Fibroblast of mammary gland (primary cell): ENCODE measurements at regions not wholly inside any gene's neighbourhood (a gene's known extent, or its start where the extent isn't known, plus 50 kb on each side); places are given as distances from the start of the nearest gene placed in this dataset.

Experiments used
- DNase-seq: peaks from one replicate; pipeline ENCODE4 v3.0.0-alpha.2; 2010; ENCODE audit warnings: low read depth
- H3K4me3 ChIP-seq: 2 replicates; pipeline ENCODE4 v1.5.1; 2011; ENCODE audit warnings: low read depth, mild to moderate bottlenecking, low read length, moderate library complexity; ENCODE audit not compliant: control insufficient read depth
- CTCF ChIP-seq: conservative IDR thresholded peaks from 2 replicates; pipeline ENCODE4 v1.5.1; 2011; ENCODE audit warnings: low read depth, low read length, inconsistent platforms; ENCODE audit not compliant: control insufficient read depth, insufficient read depth

GRCh38 chr13:91117351-91117750, 230.1 kb upstream of the MIR17HG start:
- no peak for DNase-seq
- H3K4me3 ChIP-seq, result no peak overlapping the region
- TF ChIP-seq CTCF, result no peak

- TF ChIP-seq CTCF, result no peak
- no peak overlapping the region for H3K4me3 ChIP-seq
- DNase-seq, result no peak
Observed at GRCh38 chr13:91119643-91120042, 227.8 kb upstream of the MIR17HG start.

- no peak overlapping the region for H3K4me3 ChIP-seq
- DNase-seq, result no peak
- TF ChIP-seq CTCF, result no peak
Observed at GRCh38 chr13:91122766-91123165, 224.7 kb upstream of the MIR17HG start.

- no peak overlapping the region for H3K4me3 ChIP-seq
- TF ChIP-seq CTCF, result no peak
- DNase-seq, result no peak
Observed at GRCh38 chr13:91123456-91124127, 223.9 kb upstream of the MIR17HG start.

- DNase-seq, result no peak
- no peak overlapping the region for H3K4me3 ChIP-seq
- no peak for TF ChIP-seq CTCF
Observed at GRCh38 chr13:91126806-91127205, 220.7 kb upstream of the MIR17HG start.

GRCh38 chr13:91127995-91128394, 219.5 kb upstream of the MIR17HG start:
- no peak for TF ChIP-seq CTCF
- no peak overlapping the region for H3K4me3 ChIP-seq
- DNase-seq, result no peak

GRCh38 chr13:91132381-91132780, 215.1 kb upstream of the MIR17HG start:
- no peak for TF ChIP-seq CTCF
- H3K4me3 ChIP-seq, result no peak overlapping the region
- no peak for DNase-seq
